Large intestine (tissue), 3 donors: ENCODE measurements at regions not wholly inside any gene's neighbourhood (a gene's known extent, or its start where the extent isn't known, plus 50 kb on each side); places are given as distances from the start of the nearest gene placed in this dataset.

ENCODE experiments used
- DNase-seq, 2 donors: peaks; one replicate each; pipeline versions ENCODE4 v3.0.0 to v3.0.0-alpha.2; 2013
- H3K27ac ChIP-seq: one replicate; pipeline ENCODE4 v1.5.1; 2013; ENCODE audit warnings: low read length
- H3K27me3 ChIP-seq: 2 replicates; pipeline ENCODE4 v1.6.1; 2013; ENCODE audit warnings: low read length; ENCODE audit not compliant: control insufficient read depth, insufficient read depth
- H3K36me3 ChIP-seq: 2 replicates; pipeline ENCODE4 v1.6.1; 2013; ENCODE audit warnings: low read length; ENCODE audit not compliant: control insufficient read depth, insufficient read depth
- H3K4me1 ChIP-seq: one replicate; pipeline ENCODE4 v1.6.1; 2013; ENCODE audit warnings: low read length; ENCODE audit not compliant: control insufficient read depth, insufficient read depth
- H3K4me3 ChIP-seq: one replicate; pipeline ENCODE4 v1.5.1; 2013; ENCODE audit warnings: low read length
- H3K9me3 ChIP-seq: one replicate; pipeline ENCODE4 v1.6.1; 2013; ENCODE audit warnings: mild to moderate bottlenecking, low read depth, low read length, moderate library complexity; ENCODE audit not compliant: control insufficient read depth
- WGBS: methylation state at CpG from one replicate; pipeline ENCODE4 v1.1.5; 2013; ENCODE audit warnings: low lambda C conversion rate; ENCODE audit not compliant: insufficient coverage; 5-methylcytosine and 5-hydroxymethylcytosine counted together

DNA sequence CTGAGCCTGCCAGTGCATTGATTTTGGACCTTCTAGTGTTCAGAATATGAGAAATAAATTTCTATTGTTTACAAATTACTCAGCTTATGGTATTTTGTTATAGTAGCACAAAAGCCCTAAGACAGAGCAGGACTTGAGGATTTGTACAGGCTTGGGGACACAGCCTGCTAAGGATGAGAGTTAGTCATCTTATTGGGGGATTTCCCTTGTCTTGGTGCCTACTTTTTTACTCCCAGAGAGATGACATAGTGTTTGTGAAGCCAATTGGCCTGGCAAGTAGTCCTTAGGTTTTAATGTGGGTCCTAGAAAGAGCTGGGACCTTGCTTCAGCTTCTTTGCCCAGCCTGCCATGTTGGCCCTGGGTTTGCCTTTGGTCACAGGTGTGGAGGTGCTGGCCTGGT lies 364.0 kb downstream of the REEP3 start:
- Histone ChIP-seq H3K9me3 (peaks cover 3% of the 10 kb centered on the region), H3K4me1 (no peaks in the 10 kb centered on the region), H3K27ac (no peak overlapping the region), H3K27me3 (no peaks in the 10 kb centered on the region), H3K36me3 (no peaks in the 10 kb centered on the region), H3K4me3 (no peak overlapping the region)
- DNase-seq = no peak

DNA sequence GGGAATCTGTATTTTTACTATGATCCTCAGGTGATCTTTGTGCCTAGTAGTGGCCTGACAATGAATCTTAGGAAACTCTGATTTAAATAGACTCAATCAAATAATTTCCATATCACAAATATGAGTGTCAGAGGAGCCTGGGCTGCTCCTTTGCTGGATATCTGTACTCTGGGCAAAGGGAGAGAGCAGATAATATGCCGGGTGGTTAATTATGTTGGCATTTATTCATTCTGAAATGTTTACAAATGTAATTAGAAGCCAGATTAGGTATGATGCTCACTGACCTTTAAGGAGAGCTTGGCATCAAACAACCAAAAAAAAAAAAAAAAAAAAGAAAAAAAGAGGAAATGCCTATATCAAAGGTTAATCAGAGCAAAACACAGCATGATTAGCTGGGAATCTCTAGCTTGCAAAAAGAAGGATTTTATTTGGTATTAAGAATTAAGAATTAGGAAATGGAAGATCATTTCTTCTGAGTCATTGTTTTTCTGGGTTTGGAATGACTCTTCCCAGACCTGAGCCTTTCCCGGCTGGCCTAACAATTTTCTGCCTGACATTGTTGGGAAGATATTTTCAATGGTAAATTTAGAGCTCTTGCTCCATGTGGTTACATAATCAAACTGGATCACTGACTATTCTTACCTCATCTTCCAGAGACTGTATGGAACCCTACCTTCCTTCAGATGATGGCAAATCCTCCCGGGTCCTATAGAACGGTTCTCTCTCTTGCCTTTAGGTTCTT lies 365.3 kb downstream of the REEP3 start:
- H3K4me1 ChIP-seq = no peaks in the 10 kb centered on the region
- no peak overlapping the region for H3K27ac ChIP-seq
- H3K4me3 ChIP-seq = no peak overlapping the region
- H3K27me3 ChIP-seq = no peaks in the 10 kb centered on the region
- H3K9me3 ChIP-seq = peaks cover 3% of the 10 kb centered on the region
- WGBS = 100% methylated on average over 1 of the region's 4 CpGs
- no peaks in the 10 kb centered on the region for H3K36me3 ChIP-seq
- no peak for DNase-seq

GRCh38 chr10:63887023-63887589 lies 365.9 kb downstream of the REEP3 start:
- DNase-seq = no peak
- WGBS = no CpG with 5 or more reads among the region's 11 CpGs
- Histone ChIP-seq H3K4me1 (no peaks in the 10 kb centered on the region), H3K27me3 (no peaks in the 10 kb centered on the region), H3K9me3 (peaks cover 3% of the 10 kb centered on the region), H3K27ac (no peak overlapping the region), H3K36me3 (no peaks in the 10 kb centered on the region), H3K4me3 (no peak overlapping the region)

- no peak for DNase-seq
- H3K4me1 ChIP-seq = no peaks in the 10 kb centered on the region
- no peaks in the 10 kb centered on the region for H3K27me3 ChIP-seq
- WGBS = 100% methylated on average over 1 of the region's 5 CpGs
- H3K27ac ChIP-seq = no peak overlapping the region
- H3K36me3 ChIP-seq = no peaks in the 10 kb centered on the region
- H3K9me3 ChIP-seq = peaks cover 3% of the 10 kb centered on the region
- no peak overlapping the region for H3K4me3 ChIP-seq
Measured at GRCh38 chr10:63887600-63888370, 366.6 kb downstream of the REEP3 start.

- peaks cover 3% of the 10 kb centered on the region for H3K9me3 ChIP-seq
- no peak for DNase-seq
- H3K4me3 ChIP-seq = no peak overlapping the region
- no peaks in the 10 kb centered on the region for H3K27me3 ChIP-seq
- no peaks in the 10 kb centered on the region for H3K36me3 ChIP-seq
- H3K4me1 ChIP-seq = no peaks in the 10 kb centered on the region
- H3K27ac ChIP-seq = no peak overlapping the region
- no CpG with 5 or more reads among the region's 4 CpGs for WGBS
Measured at GRCh38 chr10:63889803-63890202, 368.6 kb downstream of the REEP3 start.

DNA sequence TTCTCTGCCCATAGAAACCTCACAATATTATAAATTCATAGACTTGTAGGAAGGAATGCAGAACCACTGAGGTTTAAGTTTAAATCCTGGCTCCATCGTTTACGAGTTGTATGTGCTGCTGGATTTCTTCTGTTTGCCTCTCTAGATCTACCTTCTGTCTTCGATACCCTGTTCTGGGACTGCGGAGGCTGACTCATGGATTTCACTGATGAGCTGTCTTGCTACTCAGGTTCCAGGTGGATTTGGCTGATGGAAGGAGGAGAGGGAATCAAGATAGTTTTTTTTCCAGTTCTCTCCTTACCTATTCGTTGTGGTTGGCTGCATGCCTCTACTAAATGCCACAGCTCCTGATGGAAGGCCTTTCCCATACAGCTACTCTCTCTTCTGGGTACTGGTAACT lies 375.8 kb downstream of the REEP3 start:
- Histone ChIP-seq H3K27ac (no peak overlapping the region), H3K27me3 (no peaks in the 10 kb centered on the region), H3K9me3 (no peaks in the 10 kb centered on the region), H3K4me3 (no peak overlapping the region), H3K36me3 (no peaks in the 10 kb centered on the region), H3K4me1 (no peaks in the 10 kb centered on the region)
- DNase-seq = no peak
- WGBS = 100% methylated on average over 2 of the region's 5 CpGs

DNA sequence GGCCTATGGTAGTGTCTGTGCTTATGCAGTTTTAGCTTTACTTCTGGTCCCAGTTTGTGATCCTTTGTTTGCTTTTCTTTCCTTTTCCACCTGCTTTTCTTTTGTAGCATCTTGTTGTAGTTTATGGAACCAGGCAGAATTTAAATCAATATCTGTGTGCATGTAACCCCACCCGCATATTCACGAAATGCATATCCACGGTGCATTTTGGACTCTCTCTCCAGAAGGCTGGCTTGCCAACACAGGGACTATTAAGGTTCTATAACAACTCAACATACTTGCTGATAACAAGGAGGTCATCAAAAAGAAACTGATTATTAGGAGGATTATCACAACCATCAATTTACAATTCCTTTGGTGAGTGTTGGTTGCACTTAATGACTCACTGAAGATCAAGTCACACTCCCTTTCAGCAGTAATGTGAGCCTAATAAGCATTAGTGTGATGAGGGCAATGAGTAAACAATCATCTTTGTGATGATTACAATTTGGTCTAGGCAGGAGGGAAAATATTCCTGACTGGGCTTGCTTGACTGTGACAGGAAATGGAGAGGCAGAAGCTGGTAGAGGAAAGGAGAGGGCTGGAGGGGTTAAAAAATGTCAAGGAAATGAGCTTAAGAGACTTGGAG lies 378.6 kb downstream of the REEP3 start:
- H3K36me3 ChIP-seq = no peaks in the 10 kb centered on the region
- no peaks in the 10 kb centered on the region for H3K27me3 ChIP-seq
- H3K4me1 ChIP-seq = no peaks in the 10 kb centered on the region
- no peak overlapping the region for H3K4me3 ChIP-seq
- no CpG with 5 or more reads among the region's 3 CpGs for WGBS
- no peak overlapping the region for H3K27ac ChIP-seq
- DNase-seq = no peak
- no peaks in the 10 kb centered on the region for H3K9me3 ChIP-seq

- H3K4me3 ChIP-seq = no peak overlapping the region
- DNase-seq = no peak
- no peaks in the 10 kb centered on the region for H3K4me1 ChIP-seq
- no peaks in the 10 kb centered on the region for H3K9me3 ChIP-seq
- H3K36me3 ChIP-seq = no peaks in the 10 kb centered on the region
- H3K27me3 ChIP-seq = no peaks in the 10 kb centered on the region
- no CpG with 5 or more reads among the region's 3 CpGs for WGBS
- no peak overlapping the region for H3K27ac ChIP-seq
Measured at GRCh38 chr10:63901228-63901627, 380.0 kb downstream of the REEP3 start.

DNA sequence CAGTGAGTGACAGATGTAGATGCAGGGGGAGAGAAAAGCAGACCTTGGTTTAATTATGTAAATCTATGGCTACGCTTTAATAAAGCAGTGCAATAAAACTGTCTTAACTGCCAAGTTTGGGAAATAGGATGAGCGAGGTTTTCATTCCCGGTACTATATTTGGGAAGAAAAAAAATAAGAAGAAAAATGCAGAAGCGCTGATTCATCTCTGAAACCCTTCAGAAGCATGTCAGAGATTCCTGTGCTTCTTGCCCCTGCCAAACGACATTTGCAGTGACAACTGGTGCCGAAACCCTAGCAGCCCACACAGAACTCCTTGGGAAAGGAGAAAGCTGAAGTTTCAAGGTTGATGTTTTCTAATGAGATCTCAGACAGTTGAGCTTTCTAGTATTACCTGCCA lies 380.7 kb downstream of the REEP3 start:
- DNase-seq = no peak

GRCh38 chr10:63910806-63911205 lies 389.6 kb downstream of the REEP3 start:
- DNase-seq = no peak
- H3K27me3 ChIP-seq = no peaks in the 10 kb centered on the region
- no peaks in the 10 kb centered on the region for H3K36me3 ChIP-seq
- WGBS = 31% methylated on average over 3 of the region's 4 CpGs
- no peaks in the 10 kb centered on the region for H3K9me3 ChIP-seq
- H3K27ac ChIP-seq = no peak overlapping the region
- H3K4me1 ChIP-seq = no peaks in the 10 kb centered on the region
- no peak overlapping the region for H3K4me3 ChIP-seq

More for the DNA sequence above, 380.7 kb downstream of the REEP3 start:
- WGBS = 75% methylated on average over 2 of the region's 6 CpGs
- H3K27ac ChIP-seq = no peak overlapping the region
- H3K4me3 ChIP-seq = no peak overlapping the region
- no peaks in the 10 kb centered on the region for H3K9me3 ChIP-seq
- H3K4me1 ChIP-seq = no peaks in the 10 kb centered on the region
- no peaks in the 10 kb centered on the region for H3K27me3 ChIP-seq
- no peaks in the 10 kb centered on the region for H3K36me3 ChIP-seq
